Suprapubic skin (tissue), 3 donors: ENCODE measurements at regions not wholly inside any gene's neighbourhood (a gene's known extent, or its start where the extent isn't known, plus 50 kb on each side); places are given as distances from the start of the nearest gene placed in this dataset.

Experiments
- POLR2AphosphoS5 ChIP-seq, 3 donors: sonication (generic); formaldehyde crosslinking; IDR thresholded peaks; one replicate each; pipeline ENCODE4 v1.6.1; 2017; ENCODE audit warnings: antibody characterized with exemption in 3 of 3
- TF ChIP-seq, protein P1 (sequence below), 2 donors: fragments of 200-600 bp in 1 of 2; fragments of 450-650 bp in 1 of 2; sonication (generic) in 1 of 2; IDR thresholded peaks; one replicate each; pipeline ENCODE4 v1.5.1; 2016 to 2019; ENCODE audit warnings: antibody characterized with exemption in 2 of 2, mild to moderate bottlenecking in 1 of 2, moderate library complexity in 1 of 2

DNA sequence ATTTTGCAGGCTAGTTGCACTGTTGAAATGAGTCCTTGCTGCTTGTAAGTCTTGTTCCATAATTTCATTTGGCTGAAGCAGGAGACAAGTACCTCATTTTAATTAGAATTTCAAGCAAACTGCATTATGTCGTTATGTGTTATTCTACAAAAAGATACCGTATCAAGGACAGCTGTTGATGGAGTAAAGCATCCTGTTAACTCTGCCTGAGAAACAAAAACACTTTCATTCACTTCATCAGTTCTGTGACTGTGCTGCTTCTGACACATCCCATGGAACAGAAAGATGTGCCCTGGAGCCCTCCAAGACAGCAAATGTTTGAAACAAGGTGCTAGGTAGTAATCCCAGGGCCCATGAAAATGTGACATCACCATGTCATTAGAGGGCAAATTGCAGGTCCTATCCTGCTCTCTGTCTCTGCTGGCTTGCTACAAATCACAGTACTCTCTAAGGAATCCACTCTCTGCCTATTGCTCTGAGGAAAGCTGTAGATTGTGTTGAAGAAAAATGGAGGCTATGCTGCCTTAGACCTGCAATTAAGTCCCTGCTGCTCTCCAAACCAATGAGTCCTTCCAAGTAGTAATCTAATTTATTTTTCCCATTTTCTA is 209.7 kb upstream of the PARD3B start:
- TF ChIP-seq, protein P1, sequence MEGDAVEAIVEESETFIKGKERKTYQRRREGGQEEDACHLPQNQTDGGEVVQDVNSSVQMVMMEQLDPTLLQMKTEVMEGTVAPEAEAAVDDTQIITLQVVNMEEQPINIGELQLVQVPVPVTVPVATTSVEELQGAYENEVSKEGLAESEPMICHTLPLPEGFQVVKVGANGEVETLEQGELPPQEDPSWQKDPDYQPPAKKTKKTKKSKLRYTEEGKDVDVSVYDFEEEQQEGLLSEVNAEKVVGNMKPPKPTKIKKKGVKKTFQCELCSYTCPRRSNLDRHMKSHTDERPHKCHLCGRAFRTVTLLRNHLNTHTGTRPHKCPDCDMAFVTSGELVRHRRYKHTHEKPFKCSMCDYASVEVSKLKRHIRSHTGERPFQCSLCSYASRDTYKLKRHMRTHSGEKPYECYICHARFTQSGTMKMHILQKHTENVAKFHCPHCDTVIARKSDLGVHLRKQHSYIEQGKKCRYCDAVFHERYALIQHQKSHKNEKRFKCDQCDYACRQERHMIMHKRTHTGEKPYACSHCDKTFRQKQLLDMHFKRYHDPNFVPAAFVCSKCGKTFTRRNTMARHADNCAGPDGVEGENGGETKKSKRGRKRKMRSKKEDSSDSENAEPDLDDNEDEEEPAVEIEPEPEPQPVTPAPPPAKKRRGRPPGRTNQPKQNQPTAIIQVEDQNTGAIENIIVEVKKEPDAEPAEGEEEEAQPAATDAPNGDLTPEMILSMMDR (IDR thresholded peaks at IDR 0.05): no peak
- TF ChIP-seq POLR2AphosphoS5 (IDR thresholded peaks at IDR 0.05): no peak
